B cell (primary cell): ENCODE measurements at regions not wholly inside any gene's neighbourhood (a gene's known extent, or its start where the extent isn't known, plus 50 kb on each side); places are given as distances from the start of the nearest gene placed in this dataset.

Experiments
- ATAC-seq: fragments of 200-7000 bp; cut with Tn5 transposase; one replicate; pipeline ENCODE4 v1.10.0; 2021; ENCODE audit warnings: low read depth, mild to moderate bottlenecking, moderate number of reproducible peaks, moderate library complexity
- CTCF ChIA-PET: fragments of 350-600 bp; sonication (Branson Sonifier 250); formaldehyde crosslinking; loops from one replicate; lab custom pipeline; 2021; ENCODE audit warnings: antibody characterized with exemption, inconsistent platforms; lab: Charles Lee
- POLR2A ChIA-PET: fragments of 350-600 bp; sonication (Branson Sonifier 250); formaldehyde crosslinking; loops from one replicate; lab custom pipeline; 2021; ENCODE audit warnings: antibody characterized with exemption; lab: Charles Lee
- DNase-seq: peaks from one replicate; pipeline ENCODE4 v3.0.0; 2013
- H2AFZ ChIP-seq: 2 replicates; pipeline ENCODE4 v1.6.1; 2012; ENCODE audit warnings: mild to moderate bottlenecking, low read depth, low read length; ENCODE audit not compliant: insufficient read depth, poor library complexity, severe bottlenecking
- H3K27ac ChIP-seq, 2 donors: 1 replicate in 1 of 2; 2 replicates in 1 of 2; pipeline ENCODE4 v1.5.1; 2012 to 2013; ENCODE audit warnings: low read length in 2 of 2, mild to moderate bottlenecking in 2 of 2, moderate library complexity in 1 of 2
- H3K27me3 ChIP-seq, 4 experiments: fragments of 200-600 bp in 1 of 4; sonication (generic) in 1 of 4; replicated peaks in 1 of 4; 1 replicate in 2 of 4; 2 replicates in 2 of 4; pipeline versions ENCODE4 v1.6.1 to v1.7.0; 2013 to 2016; ENCODE audit warnings: low read length in 3 of 4, mild to moderate bottlenecking in 2 of 4, mixed read lengths in 1 of 4, moderate library complexity in 1 of 4; ENCODE audit not compliant: insufficient read depth in 4 of 4, control insufficient read depth in 3 of 4; ENCODE audit errors: control extremely low read depth in 1 of 4
- H3K36me3 ChIP-seq, 2 experiments: replicated peaks in 1 of 2; 1 replicate in 1 of 2; 2 replicates in 1 of 2; pipeline versions ENCODE4 v1.6.1 to v1.7.1; 2013; ENCODE audit warnings: low read length in 1 of 2; ENCODE audit not compliant: insufficient read depth in 2 of 2, control insufficient read depth in 1 of 2; ENCODE audit errors: control extremely low read depth in 1 of 2, extremely low read depth in 1 of 2
- H3K4me1 ChIP-seq, 2 donors: fragments of 200-600 bp in 1 of 2; sonication (generic) in 1 of 2; 1 replicate in 1 of 2; 2 replicates in 1 of 2; pipeline versions ENCODE4 v1.5.1 to v1.6.1; 2013 to 2017; ENCODE audit warnings: low read length in 2 of 2; ENCODE audit not compliant: control insufficient read depth in 2 of 2, insufficient read depth in 2 of 2
- H3K4me2 ChIP-seq: replicated peaks from 2 replicates; pipeline ENCODE3; 2012; ENCODE audit warnings: mild to moderate bottlenecking, low read depth, low read length; ENCODE audit not compliant: poor library complexity, severe bottlenecking
- H3K4me3 ChIP-seq, 5 experiments: fragments of 200-600 bp in 1 of 5; sonication (generic) in 1 of 5; 1 replicate in 3 of 5; 2 replicates in 2 of 5; pipeline versions ENCODE4 v1.5.1 to v1.7.0; 2011 to 2016; ENCODE audit warnings: low read length in 4 of 5, mild to moderate bottlenecking in 4 of 5, low read depth in 2 of 5, control low read depth in 1 of 5, moderate library complexity in 1 of 5; ENCODE audit not compliant: insufficient read depth in 1 of 5; ENCODE audit errors: control extremely low read depth in 1 of 5, extremely low read depth in 1 of 5
- H3K79me2 ChIP-seq: fragments of 200-600 bp; sonication (generic); one replicate; pipeline ENCODE4 v1.6.0; 2016; ENCODE audit warnings: low read length; ENCODE audit not compliant: control insufficient read depth, insufficient read depth
- H3K9ac ChIP-seq: fragments of 200-600 bp; sonication (generic); 2 replicates; pipeline ENCODE4 v1.6.1; 2017; ENCODE audit warnings: mild to moderate bottlenecking, low read length, moderate library complexity
- H3K9me3 ChIP-seq, 3 donors: one replicate each; pipeline versions ENCODE4 v1.6.1 to v1.7.1; 2013; ENCODE audit warnings: low read length in 2 of 3; ENCODE audit not compliant: control insufficient read depth in 2 of 3, insufficient read depth in 1 of 3; ENCODE audit errors: control extremely low read depth in 1 of 3
- H4K20me1 ChIP-seq: 2 replicates; pipeline ENCODE4 v1.6.0; 2012; ENCODE audit warnings: mild to moderate bottlenecking, low read length; ENCODE audit not compliant: insufficient read depth, control insufficient read depth, poor library complexity, severe bottlenecking
- H3K27ac Mint-ChIP-seq: one replicate; pipeline ENCODE4 v1.8.0; 2021; ENCODE audit warnings: mixed read lengths
- H3K27me3 Mint-ChIP-seq: one replicate; pipeline ENCODE4 v1.8.0; 2021; ENCODE audit warnings: mixed read lengths
- H3K4me1 Mint-ChIP-seq: one replicate; pipeline ENCODE4 v1.8.0; 2021; ENCODE audit warnings: mixed read lengths
- H3K4me3 Mint-ChIP-seq: one replicate; pipeline ENCODE4 v1.8.0; 2021; ENCODE audit warnings: mixed read lengths
- H3K9me3 Mint-ChIP-seq: one replicate; pipeline ENCODE4 v1.8.0; 2022; ENCODE audit warnings: mixed read lengths; ENCODE audit not compliant: insufficient read depth
- EZH2 ChIP-seq: IDR thresholded peaks from 2 replicates; pipeline ENCODE4 v1.6.1; 2012; ENCODE audit warnings: borderline replicate concordance, low read depth, mild to moderate bottlenecking, moderate library complexity, low read length; ENCODE audit not compliant: insufficient read depth, poor library complexity, severe bottlenecking
- WGBS: methylation state at CpG from one replicate; pipeline ENCODE4 v1.1.5; 2013; ENCODE audit warnings: missing lambda C conversion rate; ENCODE audit not compliant: insufficient coverage; 5-methylcytosine and 5-hydroxymethylcytosine counted together
- intact Hi-C: fragments of 100-400 bp; cut with micrococcal nuclease; formaldehyde crosslinking; loops from one replicate; pipeline ENCODE4 v1.10.0; 2022
- TF ChIP-seq, protein P1 (sequence below): fragments of 200-600 bp; IDR thresholded peaks from one replicate; pipeline ENCODE4 v1.8.0; 2022; ENCODE audit warnings: antibody characterized with exemption, mild to moderate bottlenecking

DNA sequence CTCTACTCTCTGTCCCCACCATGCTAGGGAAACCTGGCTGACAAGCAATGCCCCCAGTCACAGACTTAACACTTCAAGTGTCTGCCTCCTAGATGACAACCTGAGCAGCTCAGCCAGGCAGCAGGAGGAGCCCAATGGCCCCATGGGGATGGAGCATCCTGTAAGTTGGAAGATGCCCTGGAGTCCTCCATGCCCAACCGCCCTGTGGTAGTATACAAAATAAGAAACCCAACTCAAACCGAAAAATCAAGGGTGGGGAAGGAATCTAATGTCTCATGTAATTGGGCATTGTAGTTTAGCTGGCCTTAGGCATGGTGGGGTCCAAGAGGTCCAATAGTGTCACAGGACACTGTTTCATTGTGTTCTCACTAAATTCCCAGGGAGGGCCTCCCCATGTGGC, 104.0 kb downstream of the AIPL1 start:
- no CpG with 5 or more reads among the region's 2 CpGs for WGBS
- Histone ChIP-seq H3K36me3 (no peaks in the 10 kb centered on the region), H3K4me1 (no peaks in the 10 kb centered on the region), H4K20me1 (no peaks in the 10 kb centered on the region), H2AFZ (no peak overlapping the region), H3K27ac (no peak overlapping the region), H3K27me3 (no peaks in the 10 kb centered on the region), H3K9me3 (no peaks in the 10 kb centered on the region), H3K4me3 (no peak overlapping the region), H3K9ac (no peak overlapping the region), H3K79me2 (no peaks in the 10 kb centered on the region), H3K4me2 (no peak overlapping the region)
- CTCF ChIA-PET: no interaction called here
- H3K27ac Mint-ChIP-seq: no peak overlapping the region
- TF ChIP-seq, protein P1, sequence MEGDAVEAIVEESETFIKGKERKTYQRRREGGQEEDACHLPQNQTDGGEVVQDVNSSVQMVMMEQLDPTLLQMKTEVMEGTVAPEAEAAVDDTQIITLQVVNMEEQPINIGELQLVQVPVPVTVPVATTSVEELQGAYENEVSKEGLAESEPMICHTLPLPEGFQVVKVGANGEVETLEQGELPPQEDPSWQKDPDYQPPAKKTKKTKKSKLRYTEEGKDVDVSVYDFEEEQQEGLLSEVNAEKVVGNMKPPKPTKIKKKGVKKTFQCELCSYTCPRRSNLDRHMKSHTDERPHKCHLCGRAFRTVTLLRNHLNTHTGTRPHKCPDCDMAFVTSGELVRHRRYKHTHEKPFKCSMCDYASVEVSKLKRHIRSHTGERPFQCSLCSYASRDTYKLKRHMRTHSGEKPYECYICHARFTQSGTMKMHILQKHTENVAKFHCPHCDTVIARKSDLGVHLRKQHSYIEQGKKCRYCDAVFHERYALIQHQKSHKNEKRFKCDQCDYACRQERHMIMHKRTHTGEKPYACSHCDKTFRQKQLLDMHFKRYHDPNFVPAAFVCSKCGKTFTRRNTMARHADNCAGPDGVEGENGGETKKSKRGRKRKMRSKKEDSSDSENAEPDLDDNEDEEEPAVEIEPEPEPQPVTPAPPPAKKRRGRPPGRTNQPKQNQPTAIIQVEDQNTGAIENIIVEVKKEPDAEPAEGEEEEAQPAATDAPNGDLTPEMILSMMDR: no peak
- no peak for TF ChIP-seq EZH2
- intact Hi-C loops: no loop called here
- no peak for DNase-seq
- H3K27me3 Mint-ChIP-seq: peaks cover 25% of the 10 kb centered on the region
- H3K4me1 Mint-ChIP-seq: no peaks in the 10 kb centered on the region
- no peaks in the 10 kb centered on the region for H3K9me3 Mint-ChIP-seq
- no peak overlapping the region for H3K4me3 Mint-ChIP-seq
- POLR2A ChIA-PET: no interaction called here
- no peak for ATAC-seq

- H4K20me1 ChIP-seq: no peaks in the 10 kb centered on the region
- TF ChIP-seq EZH2: no peak
- TF ChIP-seq, protein P1: no peak
- no peak overlapping the region for H3K27ac ChIP-seq
- intact Hi-C loops: no loop called here
- no peaks in the 10 kb centered on the region for H3K79me2 ChIP-seq
- H3K4me2 ChIP-seq: no peak overlapping the region
- Mint-ChIP-seq H3K9me3 (no peaks in the 10 kb centered on the region), H3K4me1 (no peaks in the 10 kb centered on the region), H3K27me3 (peaks cover 24% of the 10 kb centered on the region), H3K27ac (no peak overlapping the region), H3K4me3 (no peak overlapping the region)
- no peak overlapping the region for H3K9ac ChIP-seq
- H2AFZ ChIP-seq: no peak overlapping the region
- H3K4me3 ChIP-seq: no peak overlapping the region
- no peaks in the 10 kb centered on the region for H3K4me1 ChIP-seq
- 100% methylated on average over 2 of the region's 4 CpGs for WGBS
- no peaks in the 10 kb centered on the region for H3K27me3 ChIP-seq
- ChIA-PET POLR2A (no interaction called here), CTCF (no interaction called here)
- H3K9me3 ChIP-seq: no peaks in the 10 kb centered on the region
- DNase-seq: no peak
- no peak for ATAC-seq
- no peaks in the 10 kb centered on the region for H3K36me3 ChIP-seq
These were observed 106.6 kb downstream of the AIPL1 start for GRCh38 chr17:6328279-6328678.
